Activated CD4-positive, alpha-beta T cell treated with anti-CD3 and anti-CD28 coated beads, Interleukin-10, Interleukin-2, amounts not matched to agents 100 ng/mL and 50 ng/mL, durations not matched to agents 16 hours and 8 hours (primary cell): ENCODE measurements at regions not wholly inside any gene's neighbourhood (a gene's known extent, or its start where the extent isn't known, plus 50 kb on each side); places are given as distances from the start of the nearest gene placed in this dataset.

Source experiments
- DNase-seq: peaks from one replicate; pipeline ENCODE4 v3.0.0-alpha.2; 2020

- DNase-seq: no peak
Measured at GRCh38 chr14:42869681-42870080, 1263.0 kb downstream of the LRFN5 start.

- DNase-seq: no peak
Measured at GRCh38 chr14:42862114-42862513, 1255.4 kb downstream of the LRFN5 start.

- DNase-seq: no peak
Measured at GRCh38 chr14:42860371-42860770, 1253.7 kb downstream of the LRFN5 start.

- DNase-seq: no peak
Measured at GRCh38 chr14:42856106-42856505, 1249.4 kb downstream of the LRFN5 start.

- no peak for DNase-seq
Measured at GRCh38 chr14:42855085-42855484, 1248.4 kb downstream of the LRFN5 start.

GRCh38 chr14:42854061-42854460, 1247.4 kb downstream of the LRFN5 start:
- no peak for DNase-seq

- no peak for DNase-seq
Measured at GRCh38 chr14:42848652-42849051, 1242.0 kb downstream of the LRFN5 start.

- DNase-seq: no peak
Measured at GRCh38 chr14:42814817-42815216, 1208.1 kb downstream of the LRFN5 start.

GRCh38 chr14:42806909-42807315, 1200.2 kb downstream of the LRFN5 start:
- DNase-seq: no peak

- DNase-seq: no peak
Measured at GRCh38 chr14:42804141-42804540, 1197.5 kb downstream of the LRFN5 start.

- DNase-seq: no peak
Measured at GRCh38 chr14:42802346-42802745, 1195.7 kb downstream of the LRFN5 start.

GRCh38 chr14:42792166-42792565, 1185.5 kb downstream of the LRFN5 start:
- DNase-seq: no peak

- DNase-seq: no peak
Measured at GRCh38 chr14:42782754-42783153, 1176.1 kb downstream of the LRFN5 start.

GRCh38 chr14:42778984-42779383, 1172.3 kb downstream of the LRFN5 start:
- DNase-seq: no peak

GRCh38 chr14:42750771-42751170, 1144.1 kb downstream of the LRFN5 start:
- no peak for DNase-seq

GRCh38 chr14:42742084-42742483, 1135.4 kb downstream of the LRFN5 start:
- no peak for DNase-seq

GRCh38 chr14:42736408-42736807, 1129.7 kb downstream of the LRFN5 start:
- DNase-seq: no peak

GRCh38 chr14:42734041-42734440, 1127.4 kb downstream of the LRFN5 start:
- no peak for DNase-seq

GRCh38 chr14:42732005-42732404, 1125.3 kb downstream of the LRFN5 start:
- no peak for DNase-seq

- DNase-seq: no peak
Measured at GRCh38 chr14:42731480-42731879, 1124.8 kb downstream of the LRFN5 start.

- DNase-seq: no peak
Measured at GRCh38 chr14:42729681-42730080, 1123.0 kb downstream of the LRFN5 start.

- DNase-seq: no peak
Measured at GRCh38 chr14:42719391-42719790, 1112.7 kb downstream of the LRFN5 start.

GRCh38 chr14:42715316-42715715, 1108.6 kb downstream of the LRFN5 start:
- DNase-seq: no peak

- no peak for DNase-seq
Measured at GRCh38 chr14:42710071-42710470, 1103.4 kb downstream of the LRFN5 start.

GRCh38 chr14:42703501-42703900, 1096.8 kb downstream of the LRFN5 start:
- DNase-seq: no peak

- no peak for DNase-seq
Measured at GRCh38 chr14:42687421-42687820, 1080.7 kb downstream of the LRFN5 start.
